ENCODE measurements at regions not wholly inside any gene's neighbourhood (a gene's known extent, or its start where the extent isn't known, plus 50 kb on each side); places are given as distances from the start of the nearest gene placed in this dataset.

DNA sequence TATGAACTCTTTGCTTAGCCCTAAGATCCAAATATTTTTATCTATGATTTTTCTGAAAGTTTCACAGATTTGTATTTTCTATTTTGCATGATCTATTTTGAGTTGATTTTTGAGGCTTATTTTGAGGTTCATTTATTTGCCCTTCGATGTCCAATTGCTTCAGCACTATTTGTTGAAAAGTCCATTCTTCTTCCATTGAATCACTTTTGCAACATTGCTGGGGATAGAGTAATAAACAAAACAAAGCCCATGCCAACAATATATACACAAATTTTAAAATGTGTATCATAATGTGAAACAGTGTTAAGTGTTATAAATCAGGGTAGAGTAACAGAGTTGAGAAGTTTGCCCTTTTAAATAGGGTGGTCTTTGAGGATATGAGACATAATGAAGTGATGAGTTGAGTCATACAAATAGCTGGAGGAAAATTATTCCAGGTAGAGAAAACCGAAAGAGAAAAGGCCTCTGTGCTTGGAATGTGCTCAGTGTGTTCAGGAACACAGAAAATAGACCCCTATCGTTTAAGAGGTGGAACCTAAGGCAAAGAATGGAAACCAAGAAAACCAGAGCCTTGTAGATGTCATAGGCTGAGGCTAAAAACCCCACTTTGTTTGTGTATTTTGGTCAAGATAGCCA lies 172.7 kb upstream of the NR5A2 start:
- Histone ChIP-seq H3K9ac (ENCODE audit: low read depth, low read length) (no peak overlapping the region), H3K9me3 (ENCODE audit: control insufficient read depth, insufficient read depth, low read length) (no peaks in the 10 kb centered on the region), H3K4me1 (ENCODE audit: insufficient read depth, low read length) (peaks cover 19% of the 10 kb centered on the region; the same call in 1 of the 2 replicates), H3K36me3 (ENCODE audit: insufficient read depth, low read length) (no peaks in the 10 kb centered on the region)

DNA sequence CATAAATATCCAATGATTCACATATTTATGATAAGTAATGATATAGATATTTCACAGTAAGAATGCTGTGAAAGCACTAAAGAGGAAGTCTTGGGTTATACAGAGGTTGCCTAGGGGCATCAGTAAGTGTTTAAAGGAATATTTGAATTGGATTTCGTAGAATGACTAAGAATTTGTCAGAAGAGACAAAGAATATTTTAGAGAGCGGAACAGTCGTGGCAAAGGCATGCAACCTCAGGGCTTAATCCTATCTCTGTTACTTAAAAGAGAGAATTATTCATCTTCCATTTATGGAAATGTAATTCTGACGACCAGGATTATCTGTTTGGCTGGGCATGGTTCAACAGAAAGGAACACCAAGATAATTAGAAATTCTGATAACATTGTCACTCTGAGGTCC lies 171.9 kb upstream of the NR5A2 start:
- peaks cover 19% of the 10 kb centered on the region; the same call in 1 of the 2 replicates for H3K4me1 ChIP-seq (ENCODE audit: insufficient read depth, low read length)
- no peaks in the 10 kb centered on the region for H3K36me3 ChIP-seq (ENCODE audit: insufficient read depth, low read length)
- no peaks in the 10 kb centered on the region; the same call in 1 of the 2 replicates for H3K9me3 ChIP-seq (ENCODE audit: control insufficient read depth, insufficient read depth, low read length)
- no peak overlapping the region for H3K9ac ChIP-seq (ENCODE audit: low read depth, low read length)

DNA sequence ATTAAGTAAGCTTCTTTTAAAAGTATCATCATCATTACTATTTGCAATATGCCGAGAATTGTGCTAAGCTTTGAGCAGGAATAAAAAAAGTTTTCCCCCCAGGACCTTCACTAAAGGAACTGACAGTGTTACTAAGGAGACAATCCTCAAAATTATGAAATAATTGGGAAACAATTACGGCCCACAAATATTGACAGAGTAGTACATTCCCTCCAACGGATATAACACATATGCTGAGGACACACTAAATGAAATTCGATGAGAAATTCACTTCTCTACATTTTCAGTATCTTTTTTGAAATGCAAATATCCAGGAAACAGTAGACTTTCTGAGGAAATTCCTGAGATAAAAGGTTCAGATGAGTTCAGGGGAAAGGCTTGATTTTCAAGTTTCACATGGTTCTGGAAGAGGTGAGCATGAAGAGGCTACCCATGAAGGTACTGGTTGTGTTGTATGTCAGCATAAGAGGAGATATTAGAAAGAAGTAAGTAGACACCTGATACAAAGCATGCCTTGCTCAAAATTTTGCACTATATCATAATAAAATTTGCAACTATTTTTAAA lies 171.2 kb upstream of the NR5A2 start:
- Histone ChIP-seq H3K9ac (ENCODE audit: low read depth, low read length) (no peak overlapping the region), H3K36me3 (ENCODE audit: insufficient read depth, low read length) (no peaks in the 10 kb centered on the region), H3K4me1 (ENCODE audit: insufficient read depth, low read length) (peaks cover 19% of the 10 kb centered on the region; the same call in 1 of the 2 replicates), H3K9me3 (ENCODE audit: control insufficient read depth, insufficient read depth, low read length) (no peaks in the 10 kb centered on the region; the same call in 1 of the 2 replicates)

DNA sequence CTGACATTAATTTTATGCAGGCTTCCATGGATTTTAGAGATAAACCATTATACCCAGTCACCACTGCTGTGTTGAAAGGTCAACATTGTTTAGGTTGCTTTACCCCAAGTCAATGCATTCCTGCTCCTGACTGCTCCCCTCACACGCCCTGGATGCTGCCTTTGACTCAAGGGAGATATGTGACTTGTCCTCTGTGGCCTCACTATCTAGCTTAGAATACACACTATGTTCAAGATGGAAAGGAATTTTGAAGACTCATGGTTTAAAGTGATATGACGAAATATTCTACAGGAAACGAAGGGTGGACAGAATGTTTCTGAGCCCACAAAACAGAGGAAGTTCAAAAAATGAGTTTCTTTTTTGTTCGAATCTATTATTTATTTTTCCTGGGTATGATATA lies 170.4 kb upstream of the NR5A2 start:
- Histone ChIP-seq H3K36me3 (ENCODE audit: insufficient read depth, low read length) (no peaks in the 10 kb centered on the region), H3K4me1 (ENCODE audit: insufficient read depth, low read length) (peaks cover 19% of the 10 kb centered on the region; the same call in 1 of the 2 replicates)

DNA sequence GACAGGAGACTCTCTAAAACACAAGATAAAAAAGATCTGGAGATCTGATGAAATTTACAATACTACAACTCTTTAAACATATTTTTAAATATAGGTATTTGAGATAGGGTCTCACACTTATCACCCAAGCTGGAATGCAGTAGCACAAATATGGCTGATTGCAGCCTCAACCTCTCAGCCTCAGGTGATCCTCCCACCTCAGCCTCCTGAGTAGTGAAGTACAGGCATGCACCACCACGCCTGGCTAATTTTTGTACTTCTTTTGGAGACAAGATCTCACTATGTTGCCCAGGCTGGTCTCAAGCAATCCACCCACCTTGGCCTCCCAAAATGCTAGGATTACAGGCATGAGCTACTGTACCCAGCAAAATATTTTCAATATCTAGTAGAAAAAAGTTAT lies 170.0 kb upstream of the NR5A2 start:
- Histone ChIP-seq H3K4me1 (ENCODE audit: insufficient read depth, low read length) (peaks cover 19% of the 10 kb centered on the region; the same call in 1 of the 2 replicates), H3K9me3 (ENCODE audit: control insufficient read depth, insufficient read depth, low read length) (no peaks in the 10 kb centered on the region; the same call in 1 of the 2 replicates), H3K36me3 (ENCODE audit: insufficient read depth, low read length) (no peaks in the 10 kb centered on the region), H3K9ac (ENCODE audit: low read depth, low read length) (no peak overlapping the region)

More for the DNA sequence above, 170.4 kb upstream of the NR5A2 start:
- no peaks in the 10 kb centered on the region; the same call in 1 of the 2 replicates for H3K9me3 ChIP-seq (ENCODE audit: control insufficient read depth, insufficient read depth, low read length)
- H3K9ac ChIP-seq (ENCODE audit: low read depth, low read length) = no peak overlapping the region

DNA sequence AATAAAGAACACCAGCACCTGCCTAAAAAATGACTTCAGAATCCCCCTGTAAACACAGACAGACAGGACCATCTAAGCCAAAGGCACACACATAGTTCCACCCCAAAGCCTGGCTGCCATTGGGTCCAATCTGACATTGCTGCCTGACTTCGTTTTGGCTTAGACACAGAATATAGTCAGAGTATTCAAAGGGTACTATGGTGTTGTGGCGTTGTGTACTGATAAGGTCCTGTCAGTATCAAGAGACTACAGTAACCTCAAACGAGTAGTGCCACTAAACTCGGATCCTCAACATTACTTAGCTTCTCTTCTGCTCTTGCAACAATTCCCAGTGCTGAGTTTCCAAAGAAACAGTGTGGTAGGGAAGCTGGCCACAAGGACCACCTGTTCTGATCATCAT lies 169.3 kb upstream of the NR5A2 start:
- Histone ChIP-seq H3K4me1 (ENCODE audit: insufficient read depth, low read length) (peaks cover 19% of the 10 kb centered on the region; the same call in 1 of the 2 replicates), H3K36me3 (ENCODE audit: insufficient read depth, low read length) (no peaks in the 10 kb centered on the region), H3K9me3 (ENCODE audit: control insufficient read depth, insufficient read depth, low read length) (no peaks in the 10 kb centered on the region; the same call in 1 of the 2 replicates), H3K9ac (ENCODE audit: low read depth, low read length) (no peak overlapping the region)

DNA sequence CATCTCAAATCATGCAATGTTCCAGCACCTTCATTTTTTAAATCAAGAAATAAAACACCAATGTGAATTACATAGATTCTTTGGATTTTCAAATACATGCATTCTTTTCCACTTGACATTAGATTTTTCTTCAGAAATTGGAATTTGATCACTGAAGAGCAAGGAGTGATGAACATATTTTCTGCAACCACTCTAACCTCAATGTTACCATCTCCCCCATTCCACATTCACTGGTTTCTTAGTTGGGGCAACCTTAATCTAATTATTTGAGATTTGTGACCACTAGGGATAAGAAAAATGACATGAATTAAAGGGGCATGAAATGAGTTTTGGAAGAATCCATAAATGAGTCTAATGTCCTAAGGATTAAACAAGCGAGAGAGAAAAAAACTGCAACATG lies 168.7 kb upstream of the NR5A2 start:
- no peaks in the 10 kb centered on the region for H3K36me3 ChIP-seq (ENCODE audit: insufficient read depth, low read length)
- H3K4me1 ChIP-seq (ENCODE audit: insufficient read depth, low read length) = peaks cover 19% of the 10 kb centered on the region; the same call in 1 of the 2 replicates
- H3K9ac ChIP-seq (ENCODE audit: low read depth, low read length) = no peak overlapping the region
- no peaks in the 10 kb centered on the region; the same call in 1 of the 2 replicates for H3K9me3 ChIP-seq (ENCODE audit: control insufficient read depth, insufficient read depth, low read length)

DNA sequence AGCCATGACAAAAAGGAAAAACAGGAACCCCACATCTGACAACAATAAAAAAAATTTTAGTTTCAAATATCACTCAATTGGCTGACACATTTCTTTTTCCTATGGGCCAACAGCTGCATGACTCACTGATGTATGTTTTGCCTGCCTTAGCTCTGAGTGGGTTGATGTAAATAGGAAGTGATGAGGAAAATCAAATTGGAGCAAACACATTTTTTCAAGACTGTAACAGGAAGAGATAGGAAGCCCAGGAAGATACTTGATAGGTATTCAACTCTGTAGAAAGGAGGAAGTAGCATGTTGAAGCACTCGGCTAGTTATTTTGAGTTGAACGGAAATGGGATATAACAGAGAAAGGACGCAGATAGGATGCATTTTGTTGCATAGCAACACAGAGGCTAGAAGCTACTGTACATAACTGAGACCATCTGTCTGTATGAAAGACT lies 168.0 kb upstream of the NR5A2 start:
- H3K4me1 ChIP-seq (ENCODE audit: insufficient read depth, low read length) = peaks cover 19% of the 10 kb centered on the region; the same call in 1 of the 2 replicates
- no peaks in the 10 kb centered on the region; the same call in 1 of the 2 replicates for H3K9me3 ChIP-seq (ENCODE audit: control insufficient read depth, insufficient read depth, low read length)
- H3K36me3 ChIP-seq (ENCODE audit: insufficient read depth, low read length) = no peaks in the 10 kb centered on the region
- no peak overlapping the region for H3K9ac ChIP-seq (ENCODE audit: low read depth, low read length)

DNA sequence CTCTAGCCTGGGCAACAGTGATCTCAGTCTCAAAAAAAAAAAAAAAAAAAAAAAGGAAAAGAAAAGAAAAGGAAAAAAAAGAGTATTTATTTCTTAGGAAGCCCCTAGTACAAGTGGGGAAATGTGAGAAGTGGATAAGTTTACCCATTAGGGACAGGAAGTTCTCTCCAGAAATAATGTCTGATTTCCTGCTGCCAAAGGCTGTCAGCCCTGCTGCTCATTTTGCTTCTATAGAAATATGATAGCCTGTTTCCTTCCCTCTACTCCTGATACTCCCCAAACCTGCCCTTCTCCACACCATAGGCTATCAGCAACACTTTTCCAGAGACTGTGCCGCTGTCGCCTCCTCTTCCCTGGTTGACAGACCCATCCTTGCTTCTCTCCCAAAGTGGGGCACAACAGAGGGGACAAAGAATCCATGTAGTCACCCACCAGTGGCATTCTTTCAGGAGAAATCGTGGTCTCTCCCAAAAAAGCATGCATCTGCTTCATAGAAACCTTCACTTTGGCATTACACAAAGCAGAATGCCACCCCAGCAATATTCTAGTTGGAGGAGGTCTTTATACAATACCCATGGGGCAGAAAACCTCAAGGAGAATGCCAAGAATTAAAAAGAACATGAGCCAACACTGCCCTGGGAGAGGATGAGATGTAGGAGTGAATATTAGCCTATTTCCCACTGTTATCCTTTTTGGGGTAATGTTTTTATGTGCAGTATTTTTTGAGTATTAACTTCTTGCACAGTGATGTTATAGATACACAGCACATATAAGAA lies 166.3 kb upstream of the NR5A2 start:
- H3K4me1 ChIP-seq (ENCODE audit: insufficient read depth, low read length) = peaks cover 17% of the 10 kb centered on the region
- no peaks in the 10 kb centered on the region; the same call in 1 of the 2 replicates for H3K9me3 ChIP-seq (ENCODE audit: control insufficient read depth, insufficient read depth, low read length)
- no peak overlapping the region for H3K9ac ChIP-seq (ENCODE audit: low read depth, low read length)
- H3K36me3 ChIP-seq (ENCODE audit: insufficient read depth, low read length) = no peaks in the 10 kb centered on the region

DNA sequence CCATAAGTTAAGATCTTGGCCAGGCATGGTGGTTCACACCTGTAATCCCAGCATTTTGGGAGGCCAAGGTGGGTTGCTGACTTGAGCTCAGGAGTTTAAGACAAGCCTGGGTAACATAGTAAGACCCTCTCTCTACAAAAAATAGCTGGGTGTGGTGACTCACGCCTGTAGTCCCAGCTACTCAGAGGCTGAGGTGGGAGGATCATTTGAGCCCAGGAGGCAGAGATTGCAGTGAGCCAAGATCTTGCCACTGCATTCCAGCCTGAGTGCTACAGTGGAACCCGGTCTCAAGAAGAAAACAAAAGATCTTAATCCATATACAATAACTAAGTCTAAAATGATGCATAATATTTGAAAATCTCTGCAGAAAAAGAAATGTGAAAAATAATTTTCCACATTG lies 165.5 kb upstream of the NR5A2 start:
- Histone ChIP-seq H3K36me3 (ENCODE audit: insufficient read depth, low read length) (no peaks in the 10 kb centered on the region), H3K9ac (ENCODE audit: low read depth, low read length) (no peak overlapping the region), H3K9me3 (ENCODE audit: control insufficient read depth, insufficient read depth, low read length) (no peaks in the 10 kb centered on the region; the same call in 1 of the 2 replicates), H3K4me1 (ENCODE audit: insufficient read depth, low read length) (peaks cover 14% of the 10 kb centered on the region)

DNA sequence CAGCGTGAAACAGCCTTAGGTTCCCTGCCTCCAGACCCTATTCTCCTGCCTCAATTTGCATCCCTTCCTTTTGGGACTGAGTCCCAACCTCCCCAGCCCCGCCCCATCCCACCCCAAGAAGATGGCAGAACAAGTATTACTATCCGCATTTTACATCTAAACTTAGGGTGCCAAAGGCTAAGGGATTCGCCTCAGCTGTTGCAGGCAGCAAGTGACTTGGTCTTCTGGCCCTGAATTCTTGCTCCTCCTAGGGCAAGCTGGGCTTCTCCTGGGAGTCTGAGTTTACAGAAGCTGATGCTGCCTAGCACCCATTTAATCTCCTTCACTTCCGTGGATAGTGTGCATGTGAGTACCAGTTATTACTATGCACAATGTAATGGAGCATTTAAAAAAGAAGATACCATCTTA lies 161.3 kb upstream of the NR5A2 start:
- H3K9me3 ChIP-seq (ENCODE audit: control insufficient read depth, insufficient read depth, low read length) = no peaks in the 10 kb centered on the region
- peaks cover 12% of the 10 kb centered on the region for H3K4me1 ChIP-seq (ENCODE audit: insufficient read depth, low read length)
- H3K9ac ChIP-seq (ENCODE audit: low read depth, low read length) = peak overlapping the region; percentile 10; the same call in 1 of the 2 replicates
- no peaks in the 10 kb centered on the region for H3K36me3 ChIP-seq (ENCODE audit: insufficient read depth, low read length)

DNA sequence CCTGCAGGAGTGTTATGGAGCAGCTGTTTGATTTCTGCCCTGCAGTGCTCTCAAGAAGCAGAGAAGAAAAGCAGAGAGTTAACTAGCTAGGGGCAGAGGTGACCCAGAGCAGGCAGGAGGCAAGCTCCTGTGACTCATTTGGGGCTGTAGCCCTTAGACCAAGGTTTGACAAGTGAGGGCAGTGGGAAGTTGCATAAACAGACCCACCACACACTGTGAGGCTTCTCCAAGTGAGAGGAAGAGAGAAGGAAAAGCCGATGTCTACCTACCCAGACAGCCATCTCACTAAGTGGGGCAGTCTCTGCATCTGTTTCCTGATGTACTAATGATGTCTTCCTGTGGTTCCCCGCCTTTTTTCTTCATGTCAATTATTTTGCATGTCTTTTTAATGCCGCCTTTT lies 159.9 kb upstream of the NR5A2 start:
- Histone ChIP-seq H3K4me1 (ENCODE audit: insufficient read depth, low read length) (peaks cover 12% of the 10 kb centered on the region), H3K9ac (ENCODE audit: low read depth, low read length) (no peak overlapping the region), H3K9me3 (ENCODE audit: control insufficient read depth, insufficient read depth, low read length) (no peaks in the 10 kb centered on the region), H3K36me3 (ENCODE audit: insufficient read depth, low read length) (no peaks in the 10 kb centered on the region)

DNA sequence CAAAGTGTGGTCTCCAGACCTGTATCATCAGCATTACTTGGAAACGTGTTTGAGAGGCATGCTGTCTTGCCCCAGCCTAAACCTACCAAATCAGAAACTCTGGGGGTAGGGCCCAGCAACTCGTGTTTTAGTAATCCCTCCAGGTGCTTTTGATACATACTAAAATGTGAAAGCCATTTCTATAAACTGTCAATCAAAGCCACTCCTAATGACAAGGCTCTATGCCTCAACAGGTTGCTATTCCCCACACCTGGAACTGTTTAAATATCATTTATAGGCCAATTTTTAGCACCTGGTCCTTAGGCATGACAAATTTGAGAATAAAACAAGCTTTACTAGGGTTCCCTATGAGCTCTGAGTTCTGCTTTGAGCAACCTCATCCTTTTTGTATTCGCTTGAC lies 158.7 kb upstream of the NR5A2 start:
- Histone ChIP-seq H3K9ac (ENCODE audit: low read depth, low read length) (no peak overlapping the region), H3K9me3 (ENCODE audit: control insufficient read depth, insufficient read depth, low read length) (no peaks in the 10 kb centered on the region), H3K36me3 (ENCODE audit: insufficient read depth, low read length) (no peaks in the 10 kb centered on the region), H3K4me1 (ENCODE audit: insufficient read depth, low read length) (peaks cover 12% of the 10 kb centered on the region)

DNA sequence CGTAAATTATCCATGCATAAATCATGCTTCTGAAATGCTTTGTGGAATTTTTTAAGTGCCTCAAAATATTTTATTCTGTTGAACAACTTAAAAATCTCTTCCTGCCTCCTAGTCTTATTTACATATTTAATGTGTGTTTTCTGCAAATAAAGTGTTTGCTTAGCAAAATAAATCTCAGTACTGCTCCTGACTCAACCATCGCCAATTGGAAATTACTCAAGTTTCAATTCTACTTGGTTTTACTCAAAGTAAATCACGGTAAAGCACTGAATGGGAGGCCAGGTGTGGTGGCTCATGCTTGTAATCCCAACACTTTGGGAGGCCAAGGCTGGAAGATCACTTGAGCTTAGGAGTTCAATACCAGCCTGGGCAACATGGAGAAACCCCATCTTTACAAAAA lies 152.2 kb upstream of the NR5A2 start:
- no peak overlapping the region for H3K9ac ChIP-seq (ENCODE audit: low read depth, low read length)
- no peaks in the 10 kb centered on the region for H3K36me3 ChIP-seq (ENCODE audit: insufficient read depth, low read length)

More for the DNA sequence above, 152.2 kb upstream of the NR5A2 start:
- no peaks in the 10 kb centered on the region for H3K4me1 ChIP-seq (ENCODE audit: insufficient read depth, low read length)
- no peaks in the 10 kb centered on the region for H3K9me3 ChIP-seq (ENCODE audit: control insufficient read depth, insufficient read depth, low read length)
